PC-9 (cell line): ENCODE measurements at regions not wholly inside any gene's neighbourhood (a gene's known extent, or its start where the extent isn't known, plus 50 kb on each side); places are given as distances from the start of the nearest gene placed in this dataset.

Experiments used
- EZH2 ChIP-seq: fragments of 200-600 bp; sonication (generic); IDR thresholded peaks from 2 replicates; pipeline ENCODE4 v1.8.0; 2017; ENCODE audit warnings: antibody characterized with exemption, low read depth
- TF ChIP-seq, protein P1 (sequence below): fragments of 200-600 bp; sonication (generic); conservative IDR thresholded peaks from 2 replicates; pipeline ENCODE4 v1.6.1; 2017; ENCODE audit warnings: mixed run types, antibody characterized with exemption, mild to moderate bottlenecking, moderate library complexity

DNA sequence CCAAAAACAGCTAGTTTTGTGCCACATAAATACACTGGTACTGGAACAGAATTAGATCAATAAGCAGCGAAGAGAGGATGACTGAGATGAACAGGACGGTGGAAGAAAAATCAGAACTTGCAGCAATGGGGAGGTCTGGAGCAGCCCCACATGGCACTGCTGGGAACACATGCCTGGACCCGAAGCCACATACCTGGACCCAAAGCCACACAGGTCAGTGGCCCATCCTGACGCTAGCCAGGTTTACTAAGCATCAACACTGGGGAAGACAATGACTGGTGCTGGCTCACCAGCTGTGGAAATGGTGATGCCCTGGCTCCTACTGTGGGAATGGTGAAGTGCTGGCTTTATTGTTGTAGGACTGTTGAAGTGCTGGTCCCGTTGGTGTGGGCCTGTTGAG, 139.7 kb upstream of the IRX4 start:
- TF ChIP-seq, protein P1, sequence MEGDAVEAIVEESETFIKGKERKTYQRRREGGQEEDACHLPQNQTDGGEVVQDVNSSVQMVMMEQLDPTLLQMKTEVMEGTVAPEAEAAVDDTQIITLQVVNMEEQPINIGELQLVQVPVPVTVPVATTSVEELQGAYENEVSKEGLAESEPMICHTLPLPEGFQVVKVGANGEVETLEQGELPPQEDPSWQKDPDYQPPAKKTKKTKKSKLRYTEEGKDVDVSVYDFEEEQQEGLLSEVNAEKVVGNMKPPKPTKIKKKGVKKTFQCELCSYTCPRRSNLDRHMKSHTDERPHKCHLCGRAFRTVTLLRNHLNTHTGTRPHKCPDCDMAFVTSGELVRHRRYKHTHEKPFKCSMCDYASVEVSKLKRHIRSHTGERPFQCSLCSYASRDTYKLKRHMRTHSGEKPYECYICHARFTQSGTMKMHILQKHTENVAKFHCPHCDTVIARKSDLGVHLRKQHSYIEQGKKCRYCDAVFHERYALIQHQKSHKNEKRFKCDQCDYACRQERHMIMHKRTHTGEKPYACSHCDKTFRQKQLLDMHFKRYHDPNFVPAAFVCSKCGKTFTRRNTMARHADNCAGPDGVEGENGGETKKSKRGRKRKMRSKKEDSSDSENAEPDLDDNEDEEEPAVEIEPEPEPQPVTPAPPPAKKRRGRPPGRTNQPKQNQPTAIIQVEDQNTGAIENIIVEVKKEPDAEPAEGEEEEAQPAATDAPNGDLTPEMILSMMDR: no peak
- TF ChIP-seq EZH2: no peak
